NOMO-1 treated with DMSO at 0.1 percent for 48 hours (cell line): ENCODE measurements at regions not wholly inside any gene's neighbourhood (a gene's known extent, or its start where the extent isn't known, plus 50 kb on each side); places are given as distances from the start of the nearest gene placed in this dataset.
"Not testable (repeated sequence)": the region's sequence is repeated elsewhere in the genome, so short reads cannot be mapped to it uniquely, and the experiment has no call there.

Source experiments
- DNase-seq: peaks from one replicate; lab custom pipeline; 2025; ENCODE audit not compliant: unreplicated experiment; lab: John Stamatoyannopoulos, UW

- DNase-seq, result no peak
Measured at GRCh38 chr22:48306785-48307510, 1520.7 kb downstream of the BRD1 start.

- DNase-seq, result no peak
Measured at GRCh38 chr22:48306284-48306683, 1521.4 kb downstream of the BRD1 start.

GRCh38 chr22:48305726-48306235 lies 1521.9 kb downstream of the BRD1 start:
- no peak for DNase-seq

- DNase-seq, result no peak
Measured at GRCh38 chr22:48303369-48303725, 1524.3 kb downstream of the BRD1 start.

GRCh38 chr22:48302657-48303368 lies 1524.9 kb downstream of the BRD1 start:
- no peak for DNase-seq

- DNase-seq, result no peak
Measured at GRCh38 chr22:48301908-48302307, 1525.8 kb downstream of the BRD1 start.

GRCh38 chr22:48301421-48301820 lies 1526.3 kb downstream of the BRD1 start:
- DNase-seq, result no peak

GRCh38 chr22:48300877-48301276 lies 1526.8 kb downstream of the BRD1 start:
- no peak for DNase-seq

- DNase-seq, result no peak
Measured at GRCh38 chr22:48299801-48300200, 1527.9 kb downstream of the BRD1 start.

- no peak for DNase-seq
Measured at GRCh38 chr22:48299124-48299523, 1528.5 kb downstream of the BRD1 start.

GRCh38 chr22:48297296-48297695 lies 1530.4 kb downstream of the BRD1 start:
- DNase-seq, result no peak

- not testable (repeated sequence) for DNase-seq
Measured at GRCh38 chr22:48289954-48290353, 1527.5 kb downstream of the TBC1D22A start.

GRCh38 chr22:48288376-48288940 lies 1526.0 kb downstream of the TBC1D22A start:
- no peak for DNase-seq

GRCh38 chr22:48287031-48287430 lies 1524.6 kb downstream of the TBC1D22A start:
- DNase-seq, result no peak

GRCh38 chr22:48284671-48285070 lies 1522.2 kb downstream of the TBC1D22A start:
- DNase-seq, result no peak

- DNase-seq, result no peak
Measured at GRCh38 chr22:48282804-48283203, 1520.4 kb downstream of the TBC1D22A start.

GRCh38 chr22:48279461-48279756 lies 1517.0 kb downstream of the TBC1D22A start:
- DNase-seq, result no peak

- no peak for DNase-seq
Measured at GRCh38 chr22:48278620-48279460, 1516.4 kb downstream of the TBC1D22A start.

GRCh38 chr22:48277868-48278581 lies 1515.6 kb downstream of the TBC1D22A start:
- DNase-seq, result no peak

- no peak for DNase-seq
Measured at GRCh38 chr22:48276994-48277867, 1514.8 kb downstream of the TBC1D22A start.
